Cardiac muscle cell (in vitro differentiated cells and primary cell): ENCODE measurements at regions not wholly inside any gene's neighbourhood (a gene's known extent, or its start where the extent isn't known, plus 50 kb on each side); places are given as distances from the start of the nearest gene placed in this dataset.

Experiments
- DNase-seq, 2 donors: peaks; one replicate each; pipeline versions ENCODE4 v3.0.0 to v3.0.0-alpha.2; 2010 to 2017; ENCODE audit warnings: low read depth in 1 of 2, low spot score in 1 of 2
- H3K27ac ChIP-seq: fragments of 200-600 bp; sonication (generic); 2 replicates; pipeline ENCODE4 v1.5.1; 2016
- H3K27me3 ChIP-seq: fragments of 200-600 bp; sonication (generic); 2 replicates; pipeline ENCODE4 v1.6.0; 2016; ENCODE audit warnings: control low read depth
- H3K36me3 ChIP-seq: fragments of 200-600 bp; sonication (generic); 2 replicates; pipeline ENCODE4 v1.5.1; 2016; ENCODE audit warnings: control low read depth
- H3K4me1 ChIP-seq: fragments of 200-600 bp; sonication (generic); 2 replicates; pipeline ENCODE4 v1.8.1; 2017; ENCODE audit warnings: low read depth, mild to moderate bottlenecking, mixed run types
- H3K4me3 ChIP-seq: fragments of 200-600 bp; sonication (generic); 2 replicates; pipeline ENCODE4 v1.5.1; 2016; ENCODE audit warnings: mild to moderate bottlenecking
- H3K9me3 ChIP-seq: fragments of 200-600 bp; sonication (generic); 2 replicates; pipeline ENCODE4 v1.5.1; 2017; ENCODE audit warnings: low read depth, mild to moderate bottlenecking, control low read depth
- TF ChIP-seq, protein P1 (sequence below): IDR thresholded peaks from 2 replicates; pipeline ENCODE4 v1.5.1; 2012; ENCODE audit warnings: low read depth, mild to moderate bottlenecking, low read length

DNA sequence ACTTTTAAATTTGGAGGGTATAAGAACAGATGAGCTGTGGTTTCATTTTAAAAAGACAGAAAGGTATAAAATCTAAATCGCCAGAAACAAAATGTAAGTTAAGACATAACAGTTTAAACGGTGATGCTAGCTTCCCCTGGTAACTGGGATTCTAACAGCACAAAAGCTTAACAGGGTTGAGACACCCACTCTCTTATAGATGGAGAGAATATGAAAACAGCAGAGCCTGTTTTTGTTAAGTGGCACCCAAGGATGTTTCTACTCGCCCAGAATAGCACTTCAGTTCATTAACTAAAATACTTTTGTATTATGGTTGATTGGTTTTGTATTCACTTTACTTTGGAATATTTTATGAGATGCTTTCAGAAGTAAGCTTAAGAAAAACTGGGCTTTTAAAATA lies 151.9 kb upstream of the RND3 start:
- Histone ChIP-seq H3K27me3 (no peaks in the 10 kb centered on the region), H3K4me3 (no peak overlapping the region), H3K36me3 (no peaks in the 10 kb centered on the region), H3K27ac (no peak overlapping the region), H3K4me1 (peaks cover 3% of the 10 kb centered on the region), H3K9me3 (no peaks in the 10 kb centered on the region)
- TF ChIP-seq, protein P1, sequence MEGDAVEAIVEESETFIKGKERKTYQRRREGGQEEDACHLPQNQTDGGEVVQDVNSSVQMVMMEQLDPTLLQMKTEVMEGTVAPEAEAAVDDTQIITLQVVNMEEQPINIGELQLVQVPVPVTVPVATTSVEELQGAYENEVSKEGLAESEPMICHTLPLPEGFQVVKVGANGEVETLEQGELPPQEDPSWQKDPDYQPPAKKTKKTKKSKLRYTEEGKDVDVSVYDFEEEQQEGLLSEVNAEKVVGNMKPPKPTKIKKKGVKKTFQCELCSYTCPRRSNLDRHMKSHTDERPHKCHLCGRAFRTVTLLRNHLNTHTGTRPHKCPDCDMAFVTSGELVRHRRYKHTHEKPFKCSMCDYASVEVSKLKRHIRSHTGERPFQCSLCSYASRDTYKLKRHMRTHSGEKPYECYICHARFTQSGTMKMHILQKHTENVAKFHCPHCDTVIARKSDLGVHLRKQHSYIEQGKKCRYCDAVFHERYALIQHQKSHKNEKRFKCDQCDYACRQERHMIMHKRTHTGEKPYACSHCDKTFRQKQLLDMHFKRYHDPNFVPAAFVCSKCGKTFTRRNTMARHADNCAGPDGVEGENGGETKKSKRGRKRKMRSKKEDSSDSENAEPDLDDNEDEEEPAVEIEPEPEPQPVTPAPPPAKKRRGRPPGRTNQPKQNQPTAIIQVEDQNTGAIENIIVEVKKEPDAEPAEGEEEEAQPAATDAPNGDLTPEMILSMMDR, result no peak
- no peak for DNase-seq

DNA sequence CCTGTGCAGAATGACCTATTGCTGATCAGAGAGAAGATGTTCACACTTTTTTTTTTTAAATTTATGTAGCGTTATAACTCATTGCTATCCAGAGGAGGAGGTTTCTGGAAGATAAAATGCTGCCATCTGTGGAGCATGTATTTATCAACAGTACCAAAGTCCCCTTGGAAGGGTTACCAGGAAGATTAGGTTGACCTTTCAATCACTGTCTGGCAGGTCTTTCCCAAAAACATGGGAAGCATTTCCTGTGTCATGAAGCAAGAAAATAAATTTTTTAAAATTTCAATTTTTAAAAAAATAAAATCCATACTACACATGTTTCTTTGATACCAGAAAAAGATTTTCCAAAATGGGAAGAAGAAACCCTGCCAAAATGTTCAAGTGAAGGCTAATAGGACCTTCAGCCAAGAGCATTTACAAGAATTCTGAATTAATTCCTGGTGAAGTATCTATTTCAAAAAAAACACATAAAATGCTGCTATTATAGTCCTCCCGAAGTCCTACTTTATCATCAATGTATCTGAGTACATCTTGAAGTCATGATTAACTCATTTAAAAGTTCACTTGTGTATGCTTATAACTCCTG lies 143.9 kb upstream of the RND3 start:
- Histone ChIP-seq H3K9me3 (no peaks in the 10 kb centered on the region), H3K27ac (no peak overlapping the region), H3K4me3 (no peak overlapping the region), H3K36me3 (no peaks in the 10 kb centered on the region), H3K4me1 (no peaks in the 10 kb centered on the region), H3K27me3 (no peaks in the 10 kb centered on the region)
- TF ChIP-seq, protein P1, result no peak
- no peak for DNase-seq

- H3K27ac ChIP-seq, result no peak overlapping the region
- H3K27me3 ChIP-seq, result no peaks in the 10 kb centered on the region
Measured at GRCh38 chr2:150630587-150631235, 143.2 kb upstream of the RND3 start.

DNA sequence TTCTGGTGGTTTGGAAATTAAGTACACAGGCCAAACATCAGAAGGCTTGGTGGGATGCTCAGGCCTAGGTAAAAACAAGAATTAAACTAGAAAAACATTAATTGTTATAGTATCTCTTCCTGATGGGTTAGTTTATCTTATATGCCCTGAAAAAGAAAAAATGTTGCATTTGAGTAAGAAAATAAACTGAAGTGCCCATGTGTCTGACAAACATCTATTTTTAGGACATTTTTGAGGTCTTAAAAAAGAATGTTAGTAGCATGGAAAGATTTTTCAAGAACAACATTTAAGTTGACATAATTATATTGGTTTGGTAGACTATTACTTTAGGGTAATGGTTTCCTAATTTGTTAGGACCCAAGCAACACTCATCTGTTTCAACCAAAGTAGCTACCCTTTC lies 140.1 kb upstream of the RND3 start:
- H3K36me3 ChIP-seq, result no peaks in the 10 kb centered on the region
- no peak for DNase-seq
- TF ChIP-seq, protein P1, result no peak
- no peaks in the 10 kb centered on the region for H3K9me3 ChIP-seq
- no peaks in the 10 kb centered on the region for H3K27me3 ChIP-seq
- no peak overlapping the region for H3K4me3 ChIP-seq
- no peak overlapping the region for H3K27ac ChIP-seq
- no peaks in the 10 kb centered on the region for H3K4me1 ChIP-seq

More at GRCh38 chr2:150630587-150631235, 143.2 kb upstream of the RND3 start:
- Histone ChIP-seq H3K4me3 (no peak overlapping the region), H3K36me3 (no peaks in the 10 kb centered on the region), H3K9me3 (no peaks in the 10 kb centered on the region), H3K4me1 (no peaks in the 10 kb centered on the region)
- TF ChIP-seq, protein P1, result no peak
- peak in 1 of 2 donors; percentile 51 for DNase-seq

DNA sequence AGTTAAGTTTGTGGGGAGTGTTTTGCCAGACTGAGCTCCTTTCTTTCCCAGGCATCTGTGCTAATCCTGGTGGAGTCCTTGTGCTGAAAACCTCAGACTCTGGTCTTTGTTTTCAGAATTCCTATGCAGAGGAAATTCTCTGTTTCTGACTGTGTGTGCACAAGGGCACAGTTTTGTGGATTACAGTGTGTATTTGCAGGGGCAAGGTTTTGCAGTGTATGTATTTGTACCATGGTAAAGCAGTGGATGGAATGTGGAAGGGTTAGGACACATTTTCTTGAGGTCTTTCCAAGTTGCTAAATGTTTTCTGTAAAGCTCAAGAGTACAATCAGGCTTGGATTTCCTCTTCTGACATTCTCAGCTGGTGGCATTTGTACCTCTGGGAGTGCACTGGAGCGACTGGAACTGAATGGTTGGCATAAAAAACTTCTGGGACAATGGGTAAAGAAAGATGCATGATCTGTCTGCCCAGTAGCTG lies 139.5 kb upstream of the RND3 start:
- Histone ChIP-seq H3K27ac (no peak overlapping the region), H3K4me3 (no peak overlapping the region)

More for the DNA sequence above, 139.5 kb upstream of the RND3 start:
- no peaks in the 10 kb centered on the region for H3K36me3 ChIP-seq
- no peaks in the 10 kb centered on the region for H3K4me1 ChIP-seq
- no peaks in the 10 kb centered on the region for H3K27me3 ChIP-seq
- DNase-seq, result peak in 1 of 2 donors; percentile 43
- TF ChIP-seq, protein P1, result no peak
- H3K9me3 ChIP-seq, result no peaks in the 10 kb centered on the region
